HepG2 (cell line): ENCODE measurements at regions not wholly inside any gene's neighbourhood (a gene's known extent, or its start where the extent isn't known, plus 50 kb on each side); places are given as distances from the start of the nearest gene placed in this dataset.

Source experiments
- GABPA ChIP-seq, 2 experiments: IDR thresholded peaks; 2 replicates each; pipeline ENCODE4 v1.6.1; 2011 to 2016; ENCODE audit warnings: low read depth in 2 of 2, low read length in 1 of 2, missing biosample characterization in 1 of 2, missing genetic modification characterization in 1 of 2
- ZNF569 ChIP-seq: sonication (generic); formaldehyde crosslinking; IDR thresholded peaks from 2 replicates; pipeline ENCODE4 v1.5.0; 2020; ENCODE audit warnings: mild to moderate bottlenecking, missing genetic modification reagents, moderate library complexity, borderline replicate concordance

DNA sequence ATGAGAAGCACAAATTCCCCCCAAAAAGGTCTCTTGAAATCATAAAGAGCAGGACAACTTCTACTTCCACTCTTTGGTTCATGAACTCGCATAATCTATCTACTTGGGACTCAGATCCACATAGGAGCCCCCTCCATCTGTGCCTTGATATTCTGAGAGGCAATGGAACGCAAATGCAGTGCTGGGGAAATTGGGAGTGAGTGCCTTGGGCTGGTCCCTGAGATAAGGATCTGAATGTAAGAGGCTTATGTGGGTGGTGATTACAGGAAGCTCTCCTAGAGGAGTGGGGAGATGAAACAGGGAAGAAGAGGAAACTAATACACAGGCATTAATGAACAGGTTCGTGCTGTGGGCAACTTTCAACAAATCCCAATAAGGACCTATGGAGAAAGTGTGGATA is 285.6 kb downstream of the RASEF start:
- TF ChIP-seq ZNF569 (CRISPR knock-in tag) = no peak
- no peak for TF ChIP-seq GABPA (IDR thresholded peaks at IDR 0.05; ENCODE audit: low read depth, low read length)
- TF ChIP-seq GABPA (CRISPR knock-in tag; IDR thresholded peaks at IDR 0.05; ENCODE audit: low read depth) = no peak
